Activated CD4-positive, alpha-beta memory T cell treated with anti-CD3 and anti-CD28 coated beads for 36 hours (primary cell): ENCODE measurements at regions not wholly inside any gene's neighbourhood (a gene's known extent, or its start where the extent isn't known, plus 50 kb on each side); places are given as distances from the start of the nearest gene placed in this dataset.

Experiments used
- CTCF ChIA-PET: fragments of 350-600 bp; sonication (Branson Sonifier 250); formaldehyde crosslinking; loops from one replicate; lab custom pipeline; 2021; ENCODE audit warnings: antibody characterized with exemption, inconsistent platforms; lab: Charles Lee
- POLR2A ChIA-PET: fragments of 350-600 bp; sonication (Branson Sonifier 250); formaldehyde crosslinking; loops from one replicate; lab custom pipeline; 2021; ENCODE audit warnings: antibody characterized with exemption; lab: Charles Lee
- DNase-seq: peaks from one replicate; pipeline ENCODE4 v3.0.0-alpha.2; 2020
- H3K27ac Mint-ChIP-seq: one replicate; pipeline ENCODE4 v1.8.0; 2021; ENCODE audit warnings: mixed read lengths
- H3K27me3 Mint-ChIP-seq: one replicate; pipeline ENCODE4 v1.8.0; 2021; ENCODE audit warnings: mixed read lengths
- H3K36me3 Mint-ChIP-seq: one replicate; pipeline ENCODE4 v1.8.0; 2021; ENCODE audit warnings: mixed read lengths
- H3K4me1 Mint-ChIP-seq: one replicate; pipeline ENCODE4 v1.8.0; 2021; ENCODE audit warnings: low read depth, mixed read lengths
- H3K4me3 Mint-ChIP-seq: one replicate; pipeline ENCODE4 v1.8.0; 2021; ENCODE audit warnings: mild to moderate bottlenecking, mixed read lengths
- H3K9me3 Mint-ChIP-seq: one replicate; pipeline ENCODE4 v1.8.0; 2021; ENCODE audit warnings: mixed read lengths
- intact Hi-C: fragments of 100-400 bp; cut with micrococcal nuclease; formaldehyde crosslinking; loops from one replicate; pipeline ENCODE4 v1.15.1; 2023

DNA sequence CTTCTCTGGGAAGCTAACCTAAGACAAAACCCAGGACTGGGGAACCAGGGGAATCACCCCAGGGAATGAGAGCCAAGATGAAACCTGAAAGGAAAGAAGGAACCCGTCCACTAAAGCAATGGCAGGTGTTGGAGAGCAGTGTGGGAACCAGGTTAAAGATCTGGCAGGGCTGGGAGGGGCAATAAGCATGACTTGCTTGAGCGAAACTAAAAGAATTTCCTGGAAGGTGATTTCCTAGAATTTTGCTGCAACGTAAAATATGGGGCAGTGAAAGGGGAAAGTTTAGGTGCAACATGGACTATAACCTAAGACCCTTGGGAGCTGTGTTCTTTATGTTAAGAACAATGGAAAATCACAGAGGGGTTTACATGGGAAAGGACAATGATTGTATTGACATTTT, 126.2 kb upstream of the SSTR4 start:
- DNase-seq = no peak
- intact Hi-C loops = no loop called here
- no peaks in the 10 kb centered on the region for H3K4me1 Mint-ChIP-seq
- ChIA-PET POLR2A (no interaction called here), CTCF (no interaction called here)
- H3K27ac Mint-ChIP-seq = no peak overlapping the region
- no peaks in the 10 kb centered on the region for H3K36me3 Mint-ChIP-seq
- H3K4me3 Mint-ChIP-seq = no peak overlapping the region
- H3K9me3 Mint-ChIP-seq = peaks cover 2% of the 10 kb centered on the region
- no peaks in the 10 kb centered on the region for H3K27me3 Mint-ChIP-seq

DNA sequence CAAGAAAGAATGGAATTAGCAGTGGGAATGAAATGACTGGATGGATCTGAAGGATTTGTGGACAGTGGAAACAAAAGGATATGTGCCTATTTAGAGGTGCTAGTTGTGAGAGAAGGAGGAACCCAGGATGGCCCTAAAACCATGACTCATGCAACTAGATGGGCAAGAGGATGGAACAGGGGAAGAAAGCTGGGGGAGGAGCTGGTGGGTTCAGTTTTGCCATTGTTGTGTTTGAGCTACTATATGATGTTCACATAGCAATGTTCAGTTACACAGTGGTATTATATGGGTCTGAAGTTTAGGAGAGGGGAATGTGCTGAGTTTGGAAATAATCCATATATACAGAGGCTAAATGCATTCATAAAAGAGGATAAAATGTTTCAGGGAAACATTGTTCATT, 125.7 kb upstream of the SSTR4 start:
- no peaks in the 10 kb centered on the region for H3K27me3 Mint-ChIP-seq
- H3K9me3 Mint-ChIP-seq = peaks cover 2% of the 10 kb centered on the region
- ChIA-PET CTCF (no interaction called here), POLR2A (no interaction called here)
- no peaks in the 10 kb centered on the region for H3K4me1 Mint-ChIP-seq
- no peaks in the 10 kb centered on the region for H3K36me3 Mint-ChIP-seq
- H3K4me3 Mint-ChIP-seq = no peak overlapping the region
- intact Hi-C loops = no loop called here
- no peak overlapping the region for H3K27ac Mint-ChIP-seq
- no peak for DNase-seq

DNA sequence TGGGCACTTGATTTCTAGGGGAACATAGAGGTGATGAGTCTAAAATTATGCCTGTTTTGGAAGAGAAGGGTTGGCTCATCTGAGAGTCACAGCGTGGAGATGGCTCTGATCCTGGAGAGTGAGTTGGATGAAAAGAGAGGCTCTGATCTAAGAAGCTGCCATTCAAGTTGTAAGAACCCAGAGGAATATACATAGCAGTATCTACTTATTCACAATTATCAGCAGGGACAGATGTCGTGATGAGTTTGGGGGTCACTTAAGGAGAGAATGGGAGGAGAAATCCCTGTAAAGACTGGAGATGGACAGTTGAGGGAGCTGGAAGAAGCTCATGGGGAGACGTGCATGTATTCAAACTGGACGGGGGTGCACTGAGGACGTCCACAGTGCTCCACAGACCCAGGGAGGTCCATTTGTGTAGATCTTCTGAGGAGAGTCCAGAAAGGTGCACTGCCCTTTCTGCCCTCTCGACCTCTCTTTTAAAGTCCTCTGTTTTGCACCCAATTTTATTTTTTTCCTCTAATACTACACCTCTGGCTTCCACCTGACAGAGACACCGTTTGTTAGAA, 124.7 kb upstream of the SSTR4 start:
- Mint-ChIP-seq H3K4me3 (no peak overlapping the region), H3K27ac (no peak overlapping the region), H3K27me3 (no peaks in the 10 kb centered on the region), H3K9me3 (peaks cover 2% of the 10 kb centered on the region), H3K36me3 (no peaks in the 10 kb centered on the region), H3K4me1 (no peaks in the 10 kb centered on the region)
- ChIA-PET CTCF (no interaction called here), POLR2A (no interaction called here)
- no peak for DNase-seq
- intact Hi-C loops = no loop called here

DNA sequence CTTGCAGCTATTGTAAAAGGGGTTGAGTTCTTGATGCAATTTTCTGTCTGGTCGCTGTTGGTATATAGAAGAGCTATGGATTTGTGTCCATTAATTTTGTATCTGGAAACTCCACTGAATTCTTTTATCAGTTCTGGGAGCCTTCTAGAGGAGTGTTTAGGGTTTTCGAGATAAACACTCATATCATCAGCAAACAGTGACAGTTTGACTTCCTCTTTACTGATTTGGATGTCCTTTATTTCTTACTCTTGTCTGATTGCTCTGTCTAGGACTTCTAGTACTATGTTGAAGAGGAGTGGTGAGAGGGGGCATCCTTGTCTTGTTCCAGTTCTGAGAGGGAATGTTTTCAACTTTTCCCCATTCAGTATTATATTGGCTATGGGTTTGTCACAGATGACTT, 120.8 kb upstream of the SSTR4 start:
- Mint-ChIP-seq H3K4me1 (no peaks in the 10 kb centered on the region), H3K36me3 (no peaks in the 10 kb centered on the region), H3K9me3 (peaks cover 2% of the 10 kb centered on the region), H3K4me3 (no peak overlapping the region), H3K27me3 (no peaks in the 10 kb centered on the region), H3K27ac (no peak overlapping the region)
- ChIA-PET POLR2A (no interaction called here), CTCF (no interaction called here)
- intact Hi-C loops = no loop called here
- DNase-seq = no peak

DNA sequence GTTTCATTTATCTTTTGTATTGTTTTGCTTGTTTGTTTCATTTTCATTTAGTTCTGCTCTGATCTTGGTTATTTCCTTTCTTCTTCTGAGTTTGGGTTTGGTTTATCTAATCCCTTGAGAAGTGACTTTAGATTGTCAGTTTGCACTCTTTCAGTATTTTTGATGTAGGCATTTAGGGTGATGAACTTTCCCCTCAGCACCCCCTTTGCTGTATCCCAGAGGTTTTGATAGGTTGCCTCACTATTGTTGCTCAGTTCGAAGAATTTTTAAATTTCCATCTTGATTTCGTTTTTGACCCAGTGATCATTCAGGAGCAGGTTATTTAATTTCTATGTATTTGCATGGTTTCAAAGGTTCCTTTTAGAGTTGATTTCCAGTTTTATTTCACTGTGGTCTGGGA, 119.6 kb upstream of the SSTR4 start:
- no peaks in the 10 kb centered on the region for H3K36me3 Mint-ChIP-seq
- intact Hi-C loops = no loop called here
- ChIA-PET POLR2A (no interaction called here), CTCF (no interaction called here)
- H3K27me3 Mint-ChIP-seq = no peaks in the 10 kb centered on the region
- peaks cover 2% of the 10 kb centered on the region for H3K9me3 Mint-ChIP-seq
- no peaks in the 10 kb centered on the region for H3K4me1 Mint-ChIP-seq
- no peak overlapping the region for H3K4me3 Mint-ChIP-seq
- no peak for DNase-seq
- no peak overlapping the region for H3K27ac Mint-ChIP-seq

DNA sequence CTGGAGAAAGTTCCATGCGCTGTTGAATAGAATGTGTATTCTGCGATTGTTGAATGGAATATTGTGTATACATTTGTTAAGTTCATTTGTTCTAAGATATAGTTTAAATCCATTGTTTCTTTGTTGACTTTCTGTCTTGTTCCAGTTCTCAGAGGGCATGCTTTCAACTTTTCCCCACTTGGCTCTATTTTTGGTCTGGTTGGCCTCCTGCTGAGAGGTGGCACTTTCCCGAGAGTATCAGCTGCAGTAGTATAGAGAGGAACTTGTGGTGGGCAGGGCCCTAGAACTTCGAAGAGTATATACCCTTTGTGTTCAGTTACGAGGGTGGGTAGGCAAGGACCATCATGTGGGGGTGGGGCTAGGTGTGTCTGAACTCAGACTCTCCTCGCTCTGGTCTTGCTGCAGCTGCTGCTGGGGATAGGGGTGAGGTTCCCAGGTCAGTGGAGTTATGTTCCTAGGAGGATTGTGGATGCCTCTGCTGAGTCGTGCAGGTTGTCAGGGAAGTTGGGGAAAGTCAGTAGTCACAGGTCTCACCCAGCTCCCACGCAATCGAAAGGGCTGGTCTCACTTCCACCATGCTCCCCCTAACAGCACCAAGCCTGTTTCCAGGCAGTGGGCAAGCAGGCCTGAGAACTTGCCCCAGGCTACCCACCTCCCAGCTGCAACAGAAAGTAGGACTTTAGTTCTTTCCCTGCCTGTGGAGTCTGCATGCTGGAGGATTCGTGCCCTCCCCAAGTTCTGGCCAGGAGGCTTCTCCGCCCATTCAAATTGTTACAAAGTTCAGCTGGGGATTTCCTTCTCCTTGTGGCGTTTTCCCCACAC, 118.9 kb upstream of the SSTR4 start:
- Mint-ChIP-seq H3K4me1 (no peaks in the 10 kb centered on the region), H3K36me3 (no peaks in the 10 kb centered on the region), H3K9me3 (peaks cover 2% of the 10 kb centered on the region), H3K4me3 (no peak overlapping the region), H3K27ac (no peak overlapping the region), H3K27me3 (no peaks in the 10 kb centered on the region)
- ChIA-PET POLR2A (no interaction called here), CTCF (no interaction called here)
- intact Hi-C loops = no loop called here
- DNase-seq = no peak

DNA sequence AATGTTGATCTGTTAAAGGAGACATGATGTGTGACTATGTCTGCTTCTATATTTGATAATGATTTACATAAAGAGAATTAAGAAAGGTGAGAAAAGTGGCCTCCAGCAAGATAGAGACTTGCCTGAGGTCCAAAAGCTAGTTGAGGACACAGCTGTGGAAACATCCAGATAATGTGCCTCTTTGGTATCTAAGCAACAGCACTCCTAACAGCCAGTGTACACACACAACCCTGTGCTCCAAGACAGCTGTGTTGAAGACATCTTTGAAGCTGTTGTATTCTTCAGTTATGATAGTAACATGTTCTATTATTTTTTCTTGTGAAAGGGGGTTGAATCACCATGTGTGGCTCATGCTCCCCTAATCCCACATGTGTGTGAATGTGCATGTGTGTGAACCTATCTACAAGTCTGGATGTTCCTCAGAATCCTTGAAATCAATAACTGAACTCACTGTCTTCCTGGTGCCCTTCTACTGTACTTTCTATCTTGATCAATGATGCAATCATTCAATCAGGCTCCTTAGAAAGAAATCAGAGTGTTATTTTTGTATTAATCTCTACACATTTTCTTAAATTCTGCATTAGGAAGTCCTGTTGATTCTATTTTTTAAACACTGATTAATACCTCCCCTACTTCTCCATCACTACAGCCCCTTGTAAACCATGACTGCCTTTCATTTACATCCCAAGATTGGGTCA, 116.7 kb upstream of the SSTR4 start:
- POLR2A ChIA-PET = no interaction called here
- no peak for DNase-seq
- Mint-ChIP-seq H3K36me3 (no peaks in the 10 kb centered on the region), H3K4me1 (no peaks in the 10 kb centered on the region), H3K9me3 (peaks cover 2% of the 10 kb centered on the region), H3K4me3 (no peak overlapping the region), H3K27ac (no peak overlapping the region), H3K27me3 (no peaks in the 10 kb centered on the region)
- CTCF ChIA-PET = no interaction called here
- intact Hi-C loops = no loop called here

DNA sequence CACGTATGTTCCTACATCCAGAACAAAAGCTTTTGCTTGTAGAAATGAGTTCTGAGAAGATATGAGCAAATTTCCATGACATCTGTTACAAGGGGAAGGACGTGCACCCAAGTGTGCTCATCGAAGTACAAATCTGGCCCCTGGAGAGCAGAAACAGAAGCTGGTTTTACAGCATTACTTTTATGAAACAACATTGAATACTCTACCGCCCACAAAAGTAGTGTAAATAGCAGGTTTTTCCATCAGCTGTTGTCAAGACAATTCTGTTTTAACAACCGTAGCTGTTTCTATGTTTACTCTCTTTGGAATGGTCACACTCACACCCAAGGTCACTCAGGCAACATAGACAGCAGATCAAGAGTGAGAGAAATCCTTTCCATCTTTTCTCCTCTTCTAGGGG, 114.2 kb upstream of the SSTR4 start:
- no peak overlapping the region for H3K4me3 Mint-ChIP-seq
- no peaks in the 10 kb centered on the region for H3K27me3 Mint-ChIP-seq
- H3K36me3 Mint-ChIP-seq = no peaks in the 10 kb centered on the region
- no peaks in the 10 kb centered on the region for H3K9me3 Mint-ChIP-seq
- no peaks in the 10 kb centered on the region for H3K4me1 Mint-ChIP-seq
- intact Hi-C loops = no loop called here
- ChIA-PET CTCF (no interaction called here), POLR2A (no interaction called here)
- DNase-seq = no peak
- no peak overlapping the region for H3K27ac Mint-ChIP-seq

DNA sequence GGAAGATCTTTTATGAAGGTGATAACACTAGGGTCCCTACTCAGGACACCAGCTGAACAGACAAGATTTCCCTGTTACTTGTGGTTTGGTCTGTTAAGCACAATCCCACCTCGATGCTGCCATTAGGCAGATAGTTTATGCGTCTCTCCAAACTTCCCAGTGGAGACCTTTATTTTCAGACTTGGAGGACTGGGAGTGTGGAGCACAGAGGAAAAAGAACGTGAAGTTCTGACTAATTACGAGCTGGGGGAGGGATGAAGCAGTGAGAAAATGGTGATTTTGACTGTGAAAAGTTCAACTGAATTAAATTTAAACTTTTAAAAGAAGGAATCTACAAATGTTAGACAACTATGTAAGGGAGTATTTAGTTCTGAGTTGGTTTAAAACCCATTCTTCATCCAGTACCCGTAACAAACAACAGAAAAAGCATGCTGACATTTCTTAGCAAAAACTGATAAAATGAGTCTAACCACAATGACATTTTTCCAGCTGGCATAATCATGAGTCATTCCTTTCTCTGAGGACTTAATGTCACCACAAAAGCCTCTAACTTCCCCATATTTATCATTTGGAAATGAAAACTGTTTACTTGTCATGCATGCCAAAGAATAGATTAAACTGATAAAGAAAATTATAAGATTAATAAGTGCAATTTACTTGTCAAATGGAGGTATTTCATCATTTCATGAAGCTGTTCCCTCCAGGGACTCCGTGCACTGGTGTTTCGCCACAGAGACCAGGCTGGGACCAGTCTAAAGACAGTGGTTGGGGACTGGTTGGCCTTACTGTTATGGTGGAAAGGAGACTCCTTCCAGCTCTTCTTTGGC, 113.3 kb upstream of the SSTR4 start:
- ChIA-PET CTCF (no interaction called here), POLR2A (no interaction called here)
- H3K4me3 Mint-ChIP-seq = no peak overlapping the region
- intact Hi-C loops = no loop called here
- no peaks in the 10 kb centered on the region for H3K4me1 Mint-ChIP-seq
- no peaks in the 10 kb centered on the region for H3K9me3 Mint-ChIP-seq
- H3K36me3 Mint-ChIP-seq = no peaks in the 10 kb centered on the region
- DNase-seq = no peak
- H3K27ac Mint-ChIP-seq = no peak overlapping the region
- H3K27me3 Mint-ChIP-seq = no peaks in the 10 kb centered on the region

DNA sequence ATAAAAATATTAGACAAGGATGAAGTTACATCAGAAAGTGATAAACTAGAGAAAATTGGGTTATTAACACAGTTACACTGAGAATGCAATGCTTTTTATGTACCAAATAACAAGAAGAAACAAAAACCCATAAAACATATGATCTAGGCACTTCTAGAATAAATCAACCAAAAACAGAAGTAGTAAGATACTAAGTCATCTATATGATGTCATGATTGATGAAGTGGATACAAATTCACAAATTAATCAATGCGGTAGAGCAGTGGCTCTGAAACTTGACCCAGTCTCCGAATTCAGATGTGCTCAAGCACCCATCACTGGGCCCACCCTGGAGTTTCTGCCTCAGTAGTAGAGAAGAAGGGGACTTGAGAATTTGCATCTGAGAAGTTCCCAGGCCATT, 112.1 kb upstream of the SSTR4 start:
- POLR2A ChIA-PET = no interaction called here
- no peak overlapping the region for H3K4me3 Mint-ChIP-seq
- H3K36me3 Mint-ChIP-seq = no peaks in the 10 kb centered on the region

DNA sequence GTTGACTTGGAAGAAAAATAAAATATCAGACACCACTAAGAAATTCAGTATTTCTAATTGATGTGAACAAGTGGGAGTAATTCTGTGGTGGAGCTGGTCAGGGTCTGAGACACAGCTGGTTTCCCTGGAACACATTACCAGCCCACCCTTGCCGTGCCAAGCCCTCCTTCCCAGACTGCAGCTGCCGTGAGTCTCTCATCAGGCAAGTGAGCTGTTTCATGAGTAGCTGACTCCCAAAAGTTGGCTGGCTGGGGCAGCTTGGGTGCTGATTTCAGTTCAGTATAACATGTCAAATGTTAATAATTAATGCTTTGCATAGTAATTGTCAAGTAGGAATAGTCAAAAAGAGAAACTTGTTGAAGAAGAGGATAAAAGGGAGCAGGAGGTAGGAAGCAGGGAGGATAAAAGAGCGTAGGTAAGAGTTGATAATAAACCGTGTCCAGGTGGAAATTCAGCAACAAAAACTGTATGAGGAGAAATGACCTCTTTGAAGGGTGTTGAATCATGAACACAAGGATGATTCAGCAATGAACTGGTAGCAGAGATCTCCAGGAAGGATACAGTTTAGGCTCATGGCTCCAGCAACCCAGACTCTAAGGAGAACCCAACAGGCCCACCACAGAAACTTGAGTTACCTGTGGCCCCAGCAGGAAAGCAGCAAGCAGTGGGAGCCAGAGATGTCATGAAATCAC, 110.9 kb upstream of the SSTR4 start:
- Mint-ChIP-seq H3K36me3 (no peaks in the 10 kb centered on the region), H3K9me3 (no peaks in the 10 kb centered on the region), H3K27ac (no peak overlapping the region), H3K4me3 (no peak overlapping the region), H3K27me3 (no peaks in the 10 kb centered on the region), H3K4me1 (no peaks in the 10 kb centered on the region)
- no peak for DNase-seq
- ChIA-PET CTCF (no interaction called here), POLR2A (no interaction called here)
- intact Hi-C loops = no loop called here

More for the DNA sequence above, 112.1 kb upstream of the SSTR4 start:
- no peaks in the 10 kb centered on the region for H3K4me1 Mint-ChIP-seq
- no peak overlapping the region for H3K27ac Mint-ChIP-seq
- no peaks in the 10 kb centered on the region for H3K27me3 Mint-ChIP-seq
- intact Hi-C loops = no loop called here
- no peak for DNase-seq
- no peaks in the 10 kb centered on the region for H3K9me3 Mint-ChIP-seq
- CTCF ChIA-PET = no interaction called here
